ENCODE measurements at regions not wholly inside any gene's neighbourhood (a gene's known extent, or its start where the extent isn't known, plus 50 kb on each side); places are given as distances from the start of the nearest gene placed in this dataset.

- no peak for TF ChIP-seq CTCF (IDR thresholded peaks at IDR 0.05)
These were observed 2039.7 kb upstream of the WWC1 start for GRCh38 chr5:166251786-166252185.

- no peak for TF ChIP-seq CTCF (IDR thresholded peaks at IDR 0.05)
These were observed 2033.8 kb upstream of the WWC1 start for GRCh38 chr5:166257661-166258060.

- no peak for TF ChIP-seq CTCF (IDR thresholded peaks at IDR 0.05)
These were observed 2029.0 kb upstream of the WWC1 start for GRCh38 chr5:166262395-166262794.

- no peak for TF ChIP-seq CTCF (IDR thresholded peaks at IDR 0.05)
These were observed 2023.5 kb upstream of the WWC1 start for GRCh38 chr5:166267907-166268306.

- no peak for TF ChIP-seq CTCF (IDR thresholded peaks at IDR 0.05)
These were observed 2020.7 kb upstream of the WWC1 start for GRCh38 chr5:166270712-166271111.

GRCh38 chr5:166276006-166276405, 2015.4 kb upstream of the WWC1 start:
- no peak for TF ChIP-seq CTCF (IDR thresholded peaks at IDR 0.05)

GRCh38 chr5:166279828-166280227, 2011.6 kb upstream of the WWC1 start:
- TF ChIP-seq CTCF (IDR thresholded peaks at IDR 0.05): no peak

- TF ChIP-seq CTCF (IDR thresholded peaks at IDR 0.05): no peak
These were observed 2010.0 kb upstream of the WWC1 start for GRCh38 chr5:166281433-166281832.

All from LNCAP (cell line).